ENCODE measurements at regions not wholly inside any gene's neighbourhood (a gene's known extent, or its start where the extent isn't known, plus 50 kb on each side); places are given as distances from the start of the nearest gene placed in this dataset.

GRCh38 chr4:44869222-44869882 lies 143.0 kb upstream of the GNPDA2 start:
- H3K9me3 ChIP-seq (ENCODE audit: low read length) = no peaks in the 10 kb centered on the region
- H3K4me2 ChIP-seq (ENCODE audit: low read length) = no peak overlapping the region
- H3K9ac ChIP-seq (ENCODE audit: low read length) = no peak overlapping the region
- TF ChIP-seq EP300 (conservative IDR thresholded peaks at IDR 0.05; ENCODE audit: poor library complexity, severe bottlenecking) (no peak), CTCF (IDR thresholded peaks at IDR 0.05; ENCODE audit: poor library complexity, severe bottlenecking) (peak; percentile 14)
- peaks cover 4% of the 10 kb centered on the region for H3F3A ChIP-seq (ENCODE audit: insufficient read depth, low read length, poor library complexity, severe bottlenecking)
- H3K9me2 ChIP-seq (ENCODE audit: insufficient read depth, low read length) = no peaks in the 10 kb centered on the region
- H2AFZ ChIP-seq (ENCODE audit: low read depth, low read length) = no peak overlapping the region
- no peaks in the 10 kb centered on the region for H4K20me1 ChIP-seq (ENCODE audit: insufficient read depth)
- H3K36me3 ChIP-seq (ENCODE audit: insufficient read depth, low read length) = no peaks in the 10 kb centered on the region
- no peaks in the 10 kb centered on the region for H3K27me3 ChIP-seq (ENCODE audit: insufficient read depth, low read depth, low read length)
- H3K4me3 ChIP-seq (ENCODE audit: low read length) = no peak overlapping the region
- H3K27ac ChIP-seq (ENCODE audit: low read length) = no peak overlapping the region
- H3K79me2 ChIP-seq (replicated peaks; ENCODE audit: insufficient read depth, low read length) = no peaks in the 10 kb centered on the region

- Histone ChIP-seq H4K20me1 (ENCODE audit: insufficient read depth) (no peaks in the 10 kb centered on the region), H2AFZ (ENCODE audit: low read depth, low read length) (no peak overlapping the region), H3K36me3 (ENCODE audit: insufficient read depth, low read length) (no peaks in the 10 kb centered on the region), H3K27me3 (ENCODE audit: insufficient read depth, low read depth, low read length) (no peaks in the 10 kb centered on the region), H3K4me3 (ENCODE audit: low read length) (no peak overlapping the region), H3F3A (ENCODE audit: insufficient read depth, low read length, poor library complexity, severe bottlenecking) (no peaks in the 10 kb centered on the region), H3K9me3 (ENCODE audit: low read length) (no peaks in the 10 kb centered on the region), H3K9ac (ENCODE audit: low read length) (no peak overlapping the region), H3K27ac (ENCODE audit: low read length) (no peak overlapping the region), H3K4me2 (ENCODE audit: low read length) (no peak overlapping the region), H3K9me2 (ENCODE audit: insufficient read depth, low read length) (no peaks in the 10 kb centered on the region), H3K79me2 (replicated peaks; ENCODE audit: insufficient read depth, low read length) (no peaks in the 10 kb centered on the region)
- no peak for TF ChIP-seq RAD21 (conservative IDR thresholded peaks at IDR 0.05)
- TF ChIP-seq EZH2 (IDR thresholded peaks at IDR 0.05; ENCODE audit: borderline replicate concordance, insufficient read depth, low read length, poor library complexity, severe bottlenecking) = no peak
- no peak for TF ChIP-seq CTCF (IDR thresholded peaks at IDR 0.05; ENCODE audit: poor library complexity, severe bottlenecking)
- TF ChIP-seq SMC3 (conservative IDR thresholded peaks at IDR 0.05; ENCODE audit: poor library complexity) = no peak
- no peak for TF ChIP-seq REST (IDR thresholded peaks at IDR 0.05; ENCODE audit: borderline replicate concordance)
- TF ChIP-seq POLR2AphosphoS5 (IDR thresholded peaks at IDR 0.05) = no peak
- no peak for TF ChIP-seq MXI1 (conservative IDR thresholded peaks at IDR 0.05; ENCODE audit: poor library complexity, severe bottlenecking)
- TF ChIP-seq EP300 (conservative IDR thresholded peaks at IDR 0.05; ENCODE audit: poor library complexity, severe bottlenecking) = no peak
- TF ChIP-seq TAF1 (IDR thresholded peaks at IDR 0.05; ENCODE audit: low read depth) = no peak
Measured at GRCh38 chr4:44861756-44862155, 135.4 kb upstream of the GNPDA2 start.
